Kidney capillary endothelial cell (primary cell): ENCODE measurements at regions not wholly inside any gene's neighbourhood (a gene's known extent, or its start where the extent isn't known, plus 50 kb on each side); places are given as distances from the start of the nearest gene placed in this dataset.
A peak's percentile ranks its signal among the peaks of the same experiment; 100 is the strongest.
"Not testable (repeated sequence)": the region's sequence is repeated elsewhere in the genome, so short reads cannot be mapped to it uniquely, and the experiment has no call there.

Source experiments
- DNase-seq: peaks from one replicate; pipeline ENCODE4 v3.0.0-alpha.2; 2018; ENCODE audit warnings: low spot score

- peak; percentile 83 for DNase-seq
Measured at GRCh38 chr10:44008270-44008916, 359.7 kb upstream of the ZNF32 start.

- DNase-seq: no peak
Measured at GRCh38 chr10:44006771-44007170, 358.1 kb upstream of the ZNF32 start.

GRCh38 chr10:44005788-44006099 is 357.1 kb upstream of the ZNF32 start:
- no peak for DNase-seq

GRCh38 chr10:44004913-44005787 is 356.5 kb upstream of the ZNF32 start:
- no peak for DNase-seq

GRCh38 chr10:43998021-43998809 is 349.5 kb upstream of the ZNF32 start:
- DNase-seq: no peak

DNA sequence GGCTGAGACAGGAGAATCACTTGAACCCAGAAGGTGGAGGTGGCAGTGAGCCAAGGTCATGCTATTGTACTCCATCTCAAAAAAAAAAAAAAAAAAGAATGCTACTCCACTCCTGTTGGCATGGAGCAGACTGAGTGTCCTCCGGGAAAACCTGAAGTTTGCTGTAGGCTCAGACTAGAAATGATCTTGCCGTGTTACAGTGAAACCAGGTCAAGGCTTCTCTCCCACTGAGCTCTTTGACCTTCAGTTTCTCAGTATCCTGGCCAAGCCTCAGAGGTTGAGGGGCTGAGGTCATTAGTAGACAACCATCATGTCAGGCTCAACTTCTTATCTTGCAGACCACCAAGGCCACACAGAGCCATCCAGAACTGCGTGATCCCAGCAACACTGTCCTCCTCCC is 348.6 kb upstream of the ZNF32 start:
- no peak for DNase-seq

DNA sequence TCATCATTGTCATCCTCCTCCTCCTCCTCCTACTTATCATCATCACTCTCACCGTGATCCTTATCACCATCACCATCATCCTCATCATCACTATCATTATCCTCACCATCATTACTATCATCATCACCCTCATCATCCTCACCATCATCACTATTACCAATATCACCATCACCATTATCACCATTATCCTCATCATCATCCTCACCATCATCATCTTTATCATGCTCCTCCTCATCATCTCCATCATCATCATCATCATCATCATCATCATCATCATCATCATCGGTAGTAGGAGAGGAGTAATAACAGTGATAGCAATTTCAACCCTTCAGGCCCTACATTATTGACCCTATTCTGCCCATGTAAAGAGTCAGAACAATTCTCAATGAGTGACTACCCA is 345.9 kb upstream of the ZNF32 start:
- DNase-seq: no peak

- not testable (repeated sequence) for DNase-seq
Measured at GRCh38 chr10:43992816-43993215, 344.1 kb upstream of the ZNF32 start.

- DNase-seq: no peak
Measured at GRCh38 chr10:43986374-43986773, 337.7 kb upstream of the ZNF32 start.

DNA sequence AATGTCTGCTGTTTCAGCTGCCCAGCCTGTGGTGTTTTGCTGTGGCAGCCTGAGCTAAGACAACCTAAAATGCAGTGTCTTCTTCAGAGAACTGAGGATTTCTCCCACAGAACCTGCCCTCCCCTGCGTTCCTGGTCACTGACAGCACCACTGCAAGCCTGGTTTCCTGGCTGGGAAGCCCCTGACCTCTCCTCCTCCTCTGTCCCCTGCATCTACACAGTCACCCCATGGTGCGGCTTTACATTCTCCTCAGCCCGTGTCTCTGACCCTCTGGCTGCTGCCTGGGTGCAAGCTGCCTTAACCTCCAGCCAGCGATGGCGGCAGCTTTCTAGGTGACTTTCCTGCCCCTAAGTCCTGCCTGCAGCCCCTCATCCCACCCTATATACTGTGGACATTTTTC is 337.3 kb upstream of the ZNF32 start:
- DNase-seq: no peak

DNA sequence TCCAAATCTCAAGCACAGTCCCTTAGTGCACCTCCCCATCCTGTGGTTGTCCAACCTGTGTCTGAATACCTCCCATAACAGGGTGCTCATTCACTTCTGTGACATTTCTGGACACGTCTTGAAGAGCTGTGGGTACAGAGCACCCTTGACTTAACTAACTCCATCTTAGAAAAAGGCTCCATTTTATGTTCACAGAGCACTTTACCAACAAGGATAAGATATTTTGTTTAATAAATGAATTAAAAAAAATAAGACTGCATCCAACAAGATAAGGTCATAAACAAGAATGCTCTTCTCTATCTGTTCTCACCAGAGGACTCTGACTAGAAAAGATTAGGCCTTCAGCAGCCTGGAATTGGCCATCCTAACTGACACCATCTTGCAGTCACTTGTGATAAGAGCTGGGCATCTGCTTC is 335.2 kb upstream of the ZNF32 start:
- no peak for DNase-seq

GRCh38 chr10:43983405-43983804 is 334.7 kb upstream of the ZNF32 start:
- DNase-seq: no peak

DNA sequence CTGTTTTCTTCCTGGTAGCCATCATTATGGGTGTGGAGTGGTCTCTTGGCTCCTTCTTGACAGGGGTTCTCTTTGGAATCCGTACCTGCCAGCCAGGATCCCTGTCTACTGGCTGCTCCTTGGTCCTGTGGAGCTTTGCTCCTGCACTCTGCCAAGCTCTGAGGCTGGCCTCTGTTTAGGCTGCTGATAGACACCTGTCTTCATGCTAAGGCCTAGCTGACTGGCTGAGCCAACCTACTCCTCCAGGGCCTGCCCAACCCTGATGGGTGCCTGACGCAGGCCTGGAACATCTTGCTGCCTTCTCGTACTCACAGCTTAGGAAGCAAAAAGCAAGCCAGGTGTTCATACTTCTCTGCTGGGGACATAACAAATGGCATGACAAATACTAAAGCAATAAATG is 333.6 kb upstream of the ZNF32 start:
- no peak for DNase-seq

GRCh38 chr10:43981696-43982095 is 333.0 kb upstream of the ZNF32 start:
- DNase-seq: no peak

- no peak for DNase-seq
Measured at GRCh38 chr10:43981232-43981631, 332.6 kb upstream of the ZNF32 start.

GRCh38 chr10:43980715-43981114 is 332.0 kb upstream of the ZNF32 start:
- no peak for DNase-seq

DNA sequence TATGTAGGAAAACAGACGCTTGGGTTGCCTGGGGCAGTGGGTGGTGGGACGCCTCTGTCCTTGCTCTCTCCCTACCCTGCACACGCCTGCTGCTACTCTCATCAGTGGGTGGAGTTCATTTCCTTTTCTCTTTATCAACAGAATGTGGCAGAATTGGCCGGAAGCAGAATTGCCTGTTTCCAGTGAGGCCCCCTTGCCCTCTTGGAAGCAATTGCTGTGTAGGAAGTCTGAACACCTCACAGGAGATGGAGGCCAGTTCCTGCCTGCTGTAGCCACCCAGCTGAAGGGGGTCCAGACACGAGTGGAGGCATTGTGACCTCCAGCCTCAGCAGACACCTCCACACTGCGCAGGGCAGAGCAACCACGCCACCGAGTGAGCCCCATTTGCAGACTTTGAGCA is 331.6 kb upstream of the ZNF32 start:
- DNase-seq: peak; percentile 26

DNA sequence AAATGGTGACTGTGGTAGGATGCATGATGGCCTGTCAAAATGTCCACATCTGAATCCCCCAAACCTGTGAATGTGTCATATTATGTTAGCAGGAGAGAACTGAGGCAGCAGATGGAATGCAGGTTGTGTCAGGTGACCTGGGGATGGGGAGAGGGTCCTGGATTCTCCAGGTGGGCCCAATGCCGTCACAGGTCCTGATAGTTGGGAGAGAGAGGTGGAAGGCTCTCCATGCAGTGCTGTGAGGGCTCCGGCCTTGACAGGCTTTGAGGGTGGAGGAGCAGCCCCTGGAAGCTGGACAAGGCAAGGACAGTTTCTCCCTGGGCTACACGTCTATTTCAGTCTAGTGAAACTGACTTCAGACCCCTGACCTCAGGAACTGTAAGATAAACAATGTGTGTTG is 330.9 kb upstream of the ZNF32 start:
- no peak for DNase-seq

- no peak for DNase-seq
Measured at GRCh38 chr10:43978936-43979335, 330.3 kb upstream of the ZNF32 start.

- DNase-seq: no peak
Measured at GRCh38 chr10:43978091-43978490, 329.4 kb upstream of the ZNF32 start.

DNA sequence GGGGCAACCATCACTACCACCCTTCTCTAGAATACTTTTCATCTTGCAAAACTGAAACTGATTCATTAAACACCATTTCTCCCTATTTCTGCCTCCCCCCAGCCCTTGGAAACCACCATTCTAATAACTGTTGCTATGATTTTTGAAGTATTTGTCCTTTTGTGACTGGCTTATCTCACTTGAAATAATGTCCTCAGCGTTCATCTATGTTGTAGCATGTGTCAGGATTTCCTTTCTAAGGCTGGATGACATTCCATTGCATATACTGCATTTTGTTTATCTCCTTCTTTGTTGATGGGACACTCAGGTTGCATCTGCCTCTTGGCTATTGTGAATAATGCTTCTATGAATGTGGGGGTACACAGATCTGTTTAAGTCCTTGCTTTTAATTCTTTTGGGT is 327.6 kb upstream of the ZNF32 start:
- DNase-seq: peak; percentile 48

DNA sequence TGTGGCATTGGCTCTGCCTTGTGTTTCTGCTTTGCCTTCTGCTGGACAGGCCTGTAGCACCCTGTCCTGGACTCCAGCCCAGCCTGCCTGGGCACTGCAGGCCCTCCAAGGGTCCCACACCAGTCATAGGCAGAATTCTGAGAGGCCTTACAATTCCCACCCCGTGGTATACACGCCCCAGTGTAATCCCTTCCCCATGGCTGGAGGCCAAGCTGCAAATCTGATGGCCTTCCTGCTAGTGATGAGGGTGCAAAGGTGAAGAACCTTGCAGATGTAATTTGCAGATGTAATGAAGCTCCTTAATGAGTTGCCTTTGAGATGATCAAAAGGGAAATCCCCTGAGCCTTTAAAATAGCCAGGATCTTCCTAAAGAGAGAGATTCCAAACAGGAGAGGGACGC is 325.1 kb upstream of the ZNF32 start:
- no peak for DNase-seq
